ENCODE measurements at regions not wholly inside any gene's neighbourhood (a gene's known extent, or its start where the extent isn't known, plus 50 kb on each side); places are given as distances from the start of the nearest gene placed in this dataset.

DNA sequence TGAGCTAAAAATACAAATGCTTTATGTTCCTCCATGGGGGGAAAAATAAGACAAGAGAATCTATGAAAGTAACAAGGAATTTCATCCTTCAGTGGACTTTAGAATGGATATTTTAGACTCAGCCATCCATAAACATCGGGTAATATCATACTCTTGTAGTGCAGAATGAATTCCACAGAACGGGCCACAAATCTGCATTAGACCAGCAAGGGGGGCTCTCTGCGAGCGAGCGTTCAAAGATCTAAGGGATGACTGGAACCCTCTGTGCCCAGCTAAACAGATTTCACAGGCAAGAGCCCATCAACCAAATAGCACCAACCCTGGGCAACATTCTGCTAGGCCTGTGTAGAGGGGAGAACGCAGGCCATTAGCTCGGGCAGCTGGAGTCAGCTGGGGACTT lies 537.9 kb upstream of the CDH11 start:
- Mint-ChIP-seq H3K4me1 (no peaks in the 10 kb centered on the region), H3K27me3 (peaks cover 6 to 17% (median 6%) of the 10 kb centered on the region in 3 donors), H3K9me3 (peaks cover 0 to 12% (median 2%) of the 10 kb centered on the region in 7 donors), H3K36me3 (no peaks in the 10 kb centered on the region), H3K4me3 (no peak overlapping the region), H3K27ac (no peak overlapping the region)
- ATAC-seq (ENCODE audit: low read depth in 2 of 2), result no peak
- DNase-seq, result no peak

DNA sequence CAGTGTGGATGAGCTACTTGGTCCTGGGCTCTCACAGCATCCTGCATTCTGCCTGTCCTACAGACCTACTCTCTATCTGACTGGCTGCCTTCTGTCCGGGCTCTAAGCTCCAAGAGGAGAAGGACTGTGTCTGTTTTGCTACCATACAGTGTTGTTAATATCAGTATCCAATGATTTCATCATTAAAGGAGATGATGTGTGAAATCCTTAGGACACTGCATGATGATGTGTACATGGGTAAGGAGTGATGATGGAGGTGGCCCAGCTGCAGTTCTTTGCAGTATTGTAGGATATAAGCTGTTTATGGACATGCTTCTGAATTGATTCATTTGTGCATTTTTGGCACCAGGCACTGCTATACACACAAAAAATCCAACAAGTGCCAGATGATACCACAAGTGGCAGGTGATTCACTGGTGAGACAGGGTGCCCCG lies 536.9 kb upstream of the CDH11 start:
- no peak for ATAC-seq (ENCODE audit: low read depth in 2 of 2)
- DNase-seq, result no peak
- peaks cover 6 to 17% (median 7%) of the 10 kb centered on the region in 3 donors for H3K27me3 Mint-ChIP-seq
- H3K27ac Mint-ChIP-seq, result peak overlapping the region in 1 of 6 donors; percentile 34
- H3K4me1 Mint-ChIP-seq, result no peaks in the 10 kb centered on the region
- H3K36me3 Mint-ChIP-seq, result no peaks in the 10 kb centered on the region
- peaks cover 0 to 7% (median 2%) of the 10 kb centered on the region in 7 donors for H3K9me3 Mint-ChIP-seq
- H3K4me3 Mint-ChIP-seq, result no peak overlapping the region

DNA sequence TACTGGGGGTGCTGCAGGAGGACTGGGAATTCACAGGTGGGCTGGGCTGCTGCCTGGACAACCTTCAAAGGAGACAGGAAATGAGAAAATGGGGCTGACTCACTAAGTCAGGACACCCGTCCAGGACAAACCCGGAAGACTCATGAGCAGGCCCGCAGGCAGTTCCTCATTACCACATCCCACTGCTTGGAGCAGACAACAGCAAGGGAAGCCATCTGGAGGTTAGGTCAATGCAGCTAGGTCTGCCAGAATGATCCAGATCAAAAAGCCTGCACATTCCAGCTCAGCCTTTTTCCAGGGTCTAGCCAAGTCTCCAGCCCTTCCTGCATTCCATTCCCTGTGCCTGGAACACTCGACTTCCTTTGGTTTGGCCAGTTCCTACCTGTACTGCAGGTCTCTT lies 536.5 kb upstream of the CDH11 start:
- no peak overlapping the region for H3K27ac Mint-ChIP-seq
- no peak for DNase-seq

DNA sequence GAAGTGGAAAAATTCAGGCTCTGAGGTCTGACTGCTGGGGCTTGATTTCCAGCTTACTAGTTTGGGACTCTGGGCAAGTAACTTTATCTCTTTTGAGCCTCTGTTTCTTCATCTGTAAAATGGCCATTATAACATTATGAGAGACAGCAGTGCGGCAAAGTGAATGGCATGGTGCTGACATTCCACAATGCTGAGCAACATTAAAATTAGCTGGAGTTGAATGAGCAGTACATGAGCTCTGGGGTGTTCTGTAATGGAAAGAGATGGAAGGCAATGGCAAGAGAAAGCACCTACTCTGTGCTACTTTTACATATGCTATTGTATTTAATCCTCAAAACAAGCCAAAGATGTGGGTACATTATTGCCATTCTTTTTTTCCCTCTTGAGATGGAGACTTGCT lies 535.7 kb upstream of the CDH11 start:
- no peaks in the 10 kb centered on the region for H3K36me3 Mint-ChIP-seq

More for the DNA sequence above, 536.5 kb upstream of the CDH11 start:
- Mint-ChIP-seq H3K4me1 (no peaks in the 10 kb centered on the region), H3K9me3 (peaks cover 0 to 3% (median 0%) of the 10 kb centered on the region in 7 donors), H3K36me3 (no peaks in the 10 kb centered on the region), H3K4me3 (no peak overlapping the region), H3K27me3 (peaks cover 6 to 17% (median 7%) of the 10 kb centered on the region in 3 donors)
- no peak for ATAC-seq (ENCODE audit: low read depth in 2 of 2)

DNA sequence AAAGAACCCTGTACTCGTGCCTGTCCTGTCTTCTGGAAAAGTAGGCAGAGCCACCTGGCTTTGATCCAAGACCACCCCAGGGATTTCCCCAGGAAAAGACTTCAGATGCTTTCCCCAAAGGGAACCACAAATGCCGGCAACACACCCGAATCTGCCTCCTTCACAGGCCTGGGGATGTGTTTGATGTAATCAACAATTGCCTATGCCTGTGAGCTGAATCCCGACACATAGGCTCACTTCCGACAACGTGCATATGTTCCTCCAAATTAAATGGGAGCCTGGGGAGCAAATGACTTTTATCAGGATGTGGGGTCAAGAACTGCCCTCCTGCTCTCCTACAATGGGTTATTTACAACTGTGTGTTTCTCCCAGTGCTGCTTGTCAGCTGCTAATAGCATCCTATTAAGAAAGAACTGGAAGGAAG lies 535.2 kb upstream of the CDH11 start:
- no peak overlapping the region for H3K27ac Mint-ChIP-seq
- no peaks in the 10 kb centered on the region for H3K36me3 Mint-ChIP-seq
- no peak for DNase-seq
- no peaks in the 10 kb centered on the region for H3K4me1 Mint-ChIP-seq
- no peak for ATAC-seq (ENCODE audit: low read depth in 2 of 2)
- H3K27me3 Mint-ChIP-seq, result peaks cover 6 to 17% (median 7%) of the 10 kb centered on the region in 3 donors
- H3K9me3 Mint-ChIP-seq, result peaks cover 0 to 3% (median 0%) of the 10 kb centered on the region in 7 donors
- no peak overlapping the region for H3K4me3 Mint-ChIP-seq

More for the DNA sequence above, 535.7 kb upstream of the CDH11 start:
- Mint-ChIP-seq H3K27me3 (peaks cover 6 to 17% (median 7%) of the 10 kb centered on the region in 3 donors), H3K9me3 (peaks cover 0 to 3% (median 0%) of the 10 kb centered on the region in 7 donors), H3K4me1 (no peaks in the 10 kb centered on the region), H3K4me3 (no peak overlapping the region), H3K27ac (no peak overlapping the region)
- ATAC-seq (ENCODE audit: low read depth in 2 of 2), result no peak
- DNase-seq, result no peak

DNA sequence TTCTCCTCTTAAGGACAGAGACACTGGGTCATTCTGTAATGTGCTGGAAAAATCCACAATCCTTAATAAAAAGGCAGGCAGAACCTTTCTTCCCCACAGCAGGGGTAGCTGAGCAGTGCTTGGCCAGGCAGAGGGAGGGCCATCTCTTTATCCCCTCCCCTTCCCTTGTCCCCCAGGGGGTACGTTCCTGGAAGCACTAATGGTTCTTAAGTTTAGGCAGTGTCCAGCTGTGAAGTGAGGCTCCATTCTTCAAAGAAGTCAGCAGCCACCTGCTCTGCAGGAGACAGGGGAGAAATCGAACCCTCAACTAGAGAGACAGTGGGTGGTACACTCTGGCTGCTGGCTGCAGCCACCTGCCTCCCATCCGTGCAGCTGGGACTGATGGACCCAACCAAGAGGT lies 533.9 kb upstream of the CDH11 start:
- DNase-seq (no peak), ATAC-seq (ENCODE audit: low read depth in 2 of 2) (no peak)
- H3K4me3 Mint-ChIP-seq, result no peak overlapping the region
- peaks cover 6 to 13% (median 7%) of the 10 kb centered on the region in 3 donors for H3K27me3 Mint-ChIP-seq
- no peaks in the 10 kb centered on the region for H3K36me3 Mint-ChIP-seq
- H3K4me1 Mint-ChIP-seq, result no peaks in the 10 kb centered on the region
- H3K9me3 Mint-ChIP-seq, result peaks cover 0 to 3% (median 0%) of the 10 kb centered on the region in 7 donors
- H3K27ac Mint-ChIP-seq, result no peak overlapping the region

DNA sequence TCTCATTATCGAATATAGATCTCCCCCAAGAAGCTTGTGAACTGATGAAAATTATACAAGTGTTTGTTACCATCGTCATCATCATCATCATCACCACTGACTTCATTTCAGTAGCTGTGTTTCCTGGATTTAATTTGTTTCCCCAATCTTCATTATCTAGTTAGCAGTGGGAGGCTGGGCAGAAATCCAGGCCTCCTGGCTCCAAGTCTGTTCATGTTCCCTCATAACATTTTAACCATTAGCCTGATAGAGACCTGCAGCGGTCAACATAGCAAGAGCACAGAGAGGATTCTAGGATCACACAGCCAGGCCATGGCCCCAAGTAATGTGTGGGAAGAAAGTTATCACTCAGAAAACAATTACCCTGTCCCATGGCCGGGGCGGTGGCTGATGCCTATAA lies 526.2 kb upstream of the CDH11 start:
- H3K27ac Mint-ChIP-seq, result no peak overlapping the region
- no peaks in the 10 kb centered on the region for H3K27me3 Mint-ChIP-seq
- no peak for ATAC-seq (ENCODE audit: low read depth in 2 of 2)
- H3K36me3 Mint-ChIP-seq, result no peaks in the 10 kb centered on the region
- no peak overlapping the region for H3K4me3 Mint-ChIP-seq
- peaks cover 0 to 6% (median 2%) of the 10 kb centered on the region in 7 donors for H3K9me3 Mint-ChIP-seq
- no peak for DNase-seq
- H3K4me1 Mint-ChIP-seq, result no peaks in the 10 kb centered on the region

DNA sequence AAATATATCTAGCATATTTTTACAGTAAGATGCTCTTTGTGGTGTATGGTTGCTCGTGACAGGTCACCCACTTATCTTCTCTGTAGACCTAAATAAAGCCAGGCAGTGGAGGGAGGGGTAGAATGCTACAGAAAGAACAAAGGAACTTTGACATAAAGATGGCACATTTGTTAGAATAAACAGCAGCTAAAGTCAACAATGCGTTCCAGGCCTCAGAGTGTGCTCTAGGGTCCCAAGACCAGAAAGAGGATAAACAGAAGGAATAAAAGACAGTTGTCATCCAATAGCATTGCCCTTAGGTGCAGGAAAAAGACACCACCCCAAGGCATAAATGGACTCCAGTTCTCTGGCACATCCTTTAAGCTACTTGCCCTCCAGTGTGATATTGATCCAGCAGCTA lies 523.0 kb upstream of the CDH11 start:
- Mint-ChIP-seq H3K27me3 (no peaks in the 10 kb centered on the region), H3K36me3 (no peaks in the 10 kb centered on the region), H3K27ac (no peak overlapping the region), H3K9me3 (peaks cover 0 to 5% (median 2%) of the 10 kb centered on the region in 7 donors), H3K4me3 (no peak overlapping the region), H3K4me1 (no peaks in the 10 kb centered on the region)
- ATAC-seq (ENCODE audit: low read depth in 2 of 2) (no peak), DNase-seq (no peak)

DNA sequence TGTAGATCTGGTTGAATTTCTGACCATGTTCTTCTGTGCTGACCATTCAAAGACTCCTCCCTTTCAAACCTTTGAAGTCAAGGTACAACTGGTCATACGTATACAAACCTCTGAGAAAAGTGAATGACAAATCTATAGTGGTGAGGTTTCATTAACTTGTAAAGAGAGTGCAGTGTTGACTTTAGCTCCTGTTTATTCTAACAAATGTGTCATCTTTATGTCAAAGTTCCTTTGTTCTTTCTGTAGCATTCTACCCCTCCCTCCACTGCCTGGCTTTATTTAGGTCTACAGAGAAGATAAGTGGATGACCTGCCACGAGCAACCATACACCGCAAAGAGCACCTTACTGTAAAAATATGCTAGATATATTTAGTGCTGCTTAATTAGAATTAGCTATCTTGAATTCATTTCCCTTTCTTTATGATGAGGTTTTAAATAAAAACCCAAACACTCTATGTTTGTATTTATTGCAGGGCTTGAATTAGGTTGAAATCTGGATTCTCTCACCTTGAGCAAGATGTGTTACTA lies 520.0 kb upstream of the CDH11 start:
- Mint-ChIP-seq H3K27ac (no peak overlapping the region), H3K9me3 (peaks cover 0 to 13% (median 2%) of the 10 kb centered on the region in 7 donors), H3K27me3 (no peaks in the 10 kb centered on the region), H3K36me3 (no peaks in the 10 kb centered on the region), H3K4me3 (no peak overlapping the region), H3K4me1 (no peaks in the 10 kb centered on the region)
- no peak for DNase-seq
- no peak for ATAC-seq (ENCODE audit: low read depth in 2 of 2)

DNA sequence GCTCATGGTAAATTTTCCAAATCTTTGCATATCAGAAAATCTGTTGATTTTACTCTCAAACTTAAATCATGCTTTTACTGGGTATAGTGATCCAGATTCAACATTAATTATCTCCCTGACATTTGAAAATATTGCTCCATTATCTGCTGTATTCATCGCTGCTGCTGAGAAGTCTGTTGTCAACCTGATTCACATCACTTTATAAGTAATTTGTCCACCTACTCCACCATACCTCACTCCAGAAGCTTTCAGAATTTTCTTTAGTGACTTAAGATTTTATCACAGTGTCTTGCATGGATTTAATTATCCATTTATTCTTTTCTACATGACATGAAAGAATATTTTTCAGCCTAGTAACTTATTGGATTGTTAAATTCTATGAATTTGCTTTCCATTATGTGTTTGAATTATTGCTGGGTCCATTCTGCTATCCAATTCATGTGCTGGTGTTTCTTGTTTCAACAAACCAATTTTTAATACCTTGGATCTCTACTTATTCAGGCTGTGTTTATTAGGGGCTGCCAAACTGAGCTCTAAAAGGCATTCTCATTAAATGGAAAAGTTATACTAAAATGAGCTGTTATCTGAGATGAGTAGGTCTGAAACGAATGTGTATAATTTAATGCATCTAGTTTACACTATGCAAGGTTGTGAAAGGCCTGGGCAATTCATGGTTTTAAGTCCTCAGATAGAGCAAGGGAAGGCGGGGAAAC lies 519.3 kb upstream of the CDH11 start:
- Mint-ChIP-seq H3K36me3 (no peaks in the 10 kb centered on the region), H3K27ac (no peak overlapping the region), H3K4me1 (no peaks in the 10 kb centered on the region), H3K27me3 (no peaks in the 10 kb centered on the region), H3K9me3 (peaks cover 0 to 13% (median 3%) of the 10 kb centered on the region in 7 donors), H3K4me3 (no peak overlapping the region)
- ATAC-seq (ENCODE audit: low read depth in 2 of 2) (no peak), DNase-seq (no peak)

DNA sequence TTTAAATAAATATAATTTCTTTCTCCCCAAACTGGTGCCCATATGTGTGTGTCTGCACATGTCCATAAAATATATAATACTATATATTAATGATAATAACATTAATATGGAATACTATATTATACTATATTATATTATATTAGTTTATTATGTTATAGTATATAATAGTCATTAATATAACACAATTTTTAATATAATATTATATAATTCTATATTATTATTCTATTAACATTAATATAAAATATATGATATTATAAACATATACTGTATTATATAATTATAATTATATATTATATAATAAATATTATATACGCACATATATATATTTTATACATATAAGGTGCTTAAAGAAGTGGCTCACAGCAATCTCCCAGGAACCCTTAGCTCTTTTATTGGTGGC lies 513.0 kb upstream of the CDH11 start:
- no peaks in the 10 kb centered on the region for H3K27me3 Mint-ChIP-seq
- DNase-seq (no peak), ATAC-seq (ENCODE audit: low read depth in 2 of 2) (no peak)
- H3K4me3 Mint-ChIP-seq, result no peak overlapping the region
- peaks cover 0 to 8% (median 3%) of the 10 kb centered on the region in 7 donors for H3K9me3 Mint-ChIP-seq
- no peaks in the 10 kb centered on the region for H3K36me3 Mint-ChIP-seq
- H3K4me1 Mint-ChIP-seq, result no peaks in the 10 kb centered on the region
- no peak overlapping the region for H3K27ac Mint-ChIP-seq

DNA sequence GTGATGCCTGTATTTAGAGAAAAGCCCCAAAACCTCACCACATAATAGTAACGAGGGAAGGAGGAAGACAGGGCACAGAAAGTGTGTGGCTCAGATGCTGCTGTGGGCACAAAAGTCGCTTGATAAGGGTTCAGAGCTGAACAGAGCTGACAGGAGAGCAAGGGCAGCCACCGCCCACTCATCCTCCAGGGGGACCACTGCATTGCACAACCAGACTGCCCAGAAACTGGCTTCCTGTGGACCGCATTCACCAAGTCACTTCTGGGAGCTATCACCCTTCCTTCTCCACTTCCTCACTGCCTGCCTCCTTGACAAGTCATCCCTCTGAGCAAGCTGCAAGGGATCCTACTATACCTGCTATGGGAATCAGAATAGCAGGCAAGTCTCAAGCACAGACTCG lies 512.4 kb upstream of the CDH11 start:
- Mint-ChIP-seq H3K4me3 (peak overlapping the region in 1 of 8 donors; percentile 47), H3K27ac (no peak overlapping the region), H3K36me3 (no peaks in the 10 kb centered on the region), H3K4me1 (no peaks in the 10 kb centered on the region), H3K27me3 (peaks cover 0 to 2% (median 0%) of the 10 kb centered on the region in 3 donors), H3K9me3 (peaks cover 0 to 4% (median 2%) of the 10 kb centered on the region in 7 donors)
- DNase-seq, result no peak
- ATAC-seq (ENCODE audit: low read depth in 2 of 2), result no peak

DNA sequence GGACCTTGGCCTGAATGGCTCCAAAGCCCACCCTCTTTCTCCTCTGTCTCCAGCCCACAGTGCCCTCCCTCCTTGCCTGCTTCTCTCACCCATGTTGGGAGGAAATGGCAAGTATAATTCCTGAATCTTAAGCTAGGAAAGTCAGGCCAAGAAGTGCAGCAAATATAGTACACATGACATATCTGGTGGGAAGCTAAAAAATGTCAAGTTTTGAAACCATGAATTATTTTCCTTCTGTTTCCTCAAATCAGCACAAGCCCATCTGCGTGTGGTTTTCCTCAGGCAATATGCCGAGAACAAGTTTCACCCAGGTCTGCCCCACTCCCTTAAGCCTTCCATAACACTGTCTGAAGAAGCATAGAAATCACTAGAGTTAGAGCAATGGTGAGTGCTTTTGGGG lies 502.8 kb upstream of the CDH11 start:
- DNase-seq (no peak), ATAC-seq (ENCODE audit: low read depth in 2 of 2) (no peak)
- Mint-ChIP-seq H3K27ac (no peak overlapping the region), H3K36me3 (no peaks in the 10 kb centered on the region), H3K4me1 (no peaks in the 10 kb centered on the region), H3K4me3 (no peak overlapping the region), H3K27me3 (peaks cover 0 to 6% (median 0%) of the 10 kb centered on the region in 3 donors), H3K9me3 (peaks cover 0 to 8% (median 3%) of the 10 kb centered on the region in 7 donors)

DNA sequence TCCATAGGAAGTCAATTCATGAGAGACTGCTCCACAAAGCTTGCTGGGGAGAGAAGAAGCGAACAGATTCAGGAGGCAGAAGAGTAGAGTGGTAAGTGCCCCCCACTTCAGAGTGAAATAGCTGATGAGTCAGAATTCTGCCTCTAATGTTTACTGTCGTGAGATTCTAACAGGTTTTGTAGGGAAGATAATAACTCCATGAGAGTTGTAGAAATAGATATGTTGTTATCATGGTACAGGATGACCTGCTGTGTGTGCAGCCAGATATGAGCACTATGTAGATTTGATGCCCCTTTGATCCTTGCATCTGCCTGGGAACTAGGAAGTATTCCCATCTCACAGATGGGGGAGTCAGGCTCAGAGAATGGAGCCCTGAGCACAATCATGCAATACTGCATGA lies 502.4 kb upstream of the CDH11 start:
- no peak for DNase-seq
- no peak overlapping the region for H3K4me3 Mint-ChIP-seq
- no peaks in the 10 kb centered on the region for H3K36me3 Mint-ChIP-seq
- peaks cover 0 to 3% (median 0%) of the 10 kb centered on the region in 3 donors for H3K27me3 Mint-ChIP-seq
- ATAC-seq (ENCODE audit: low read depth in 2 of 2), result no peak
- no peak overlapping the region for H3K27ac Mint-ChIP-seq
- peaks cover 0 to 8% (median 3%) of the 10 kb centered on the region in 7 donors for H3K9me3 Mint-ChIP-seq
- no peaks in the 10 kb centered on the region for H3K4me1 Mint-ChIP-seq

All from naive B cell (primary cell).